PFSK-1 (cell line): ENCODE measurements at regions not wholly inside any gene's neighbourhood (a gene's known extent, or its start where the extent isn't known, plus 50 kb on each side); places are given as distances from the start of the nearest gene placed in this dataset.

Experiments used
- FOXP2 ChIP-seq: optimal IDR thresholded peaks from 2 replicates; pipeline ENCODE3; 2011; ENCODE audit warnings: borderline replicate concordance, control low read depth, inconsistent platforms; ENCODE audit not compliant: insufficient read depth; ENCODE audit errors: extremely low read length, extremely low read depth
- POLR2AphosphoS5 ChIP-seq: IDR thresholded peaks from 2 replicates; pipeline ENCODE4 v1.6.1; 2012; ENCODE audit warnings: low read depth, mild to moderate bottlenecking, control low read depth, low read length, moderate library complexity
- SIN3A ChIP-seq: IDR thresholded peaks from 2 replicates; pipeline ENCODE4 v1.6.1; 2012; ENCODE audit warnings: mild to moderate bottlenecking, low read length, moderate library complexity, borderline replicate concordance; ENCODE audit not compliant: insufficient read depth
- TAF1 ChIP-seq: IDR thresholded peaks from 2 replicates; pipeline ENCODE4 v1.6.1; 2012; ENCODE audit warnings: low read length, control low read depth, borderline replicate concordance; ENCODE audit not compliant: insufficient read depth
- TF ChIP-seq, protein P1 (sequence below), 2 experiments: IDR thresholded peaks; 2 replicates each; pipeline versions ENCODE4 v1.6.1 to v1.8.0; 2011 to 2012; ENCODE audit warnings: low read depth in 2 of 2, low read length in 2 of 2, control low read depth in 1 of 2, inconsistent platforms in 1 of 2, mild to moderate bottlenecking in 1 of 2, moderate library complexity in 1 of 2; ENCODE audit not compliant: insufficient read depth in 1 of 2

GRCh38 chr7:35908331-35909216 is 107.7 kb downstream of the SEPTIN7 start:
- no peak for TF ChIP-seq FOXP2
- TF ChIP-seq, protein P1, sequence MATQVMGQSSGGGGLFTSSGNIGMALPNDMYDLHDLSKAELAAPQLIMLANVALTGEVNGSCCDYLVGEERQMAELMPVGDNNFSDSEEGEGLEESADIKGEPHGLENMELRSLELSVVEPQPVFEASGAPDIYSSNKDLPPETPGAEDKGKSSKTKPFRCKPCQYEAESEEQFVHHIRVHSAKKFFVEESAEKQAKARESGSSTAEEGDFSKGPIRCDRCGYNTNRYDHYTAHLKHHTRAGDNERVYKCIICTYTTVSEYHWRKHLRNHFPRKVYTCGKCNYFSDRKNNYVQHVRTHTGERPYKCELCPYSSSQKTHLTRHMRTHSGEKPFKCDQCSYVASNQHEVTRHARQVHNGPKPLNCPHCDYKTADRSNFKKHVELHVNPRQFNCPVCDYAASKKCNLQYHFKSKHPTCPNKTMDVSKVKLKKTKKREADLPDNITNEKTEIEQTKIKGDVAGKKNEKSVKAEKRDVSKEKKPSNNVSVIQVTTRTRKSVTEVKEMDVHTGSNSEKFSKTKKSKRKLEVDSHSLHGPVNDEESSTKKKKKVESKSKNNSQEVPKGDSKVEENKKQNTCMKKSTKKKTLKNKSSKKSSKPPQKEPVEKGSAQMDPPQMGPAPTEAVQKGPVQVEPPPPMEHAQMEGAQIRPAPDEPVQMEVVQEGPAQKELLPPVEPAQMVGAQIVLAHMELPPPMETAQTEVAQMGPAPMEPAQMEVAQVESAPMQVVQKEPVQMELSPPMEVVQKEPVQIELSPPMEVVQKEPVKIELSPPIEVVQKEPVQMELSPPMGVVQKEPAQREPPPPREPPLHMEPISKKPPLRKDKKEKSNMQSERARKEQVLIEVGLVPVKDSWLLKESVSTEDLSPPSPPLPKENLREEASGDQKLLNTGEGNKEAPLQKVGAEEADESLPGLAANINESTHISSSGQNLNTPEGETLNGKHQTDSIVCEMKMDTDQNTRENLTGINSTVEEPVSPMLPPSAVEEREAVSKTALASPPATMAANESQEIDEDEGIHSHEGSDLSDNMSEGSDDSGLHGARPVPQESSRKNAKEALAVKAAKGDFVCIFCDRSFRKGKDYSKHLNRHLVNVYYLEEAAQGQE (IDR thresholded peaks at IDR 0.05; ENCODE audit: insufficient read depth in 1 of 2, low read depth in 2 of 2, low read length in 2 of 2), result no peak
- no peak for TF ChIP-seq TAF1
- TF ChIP-seq POLR2AphosphoS5, result no peak

DNA sequence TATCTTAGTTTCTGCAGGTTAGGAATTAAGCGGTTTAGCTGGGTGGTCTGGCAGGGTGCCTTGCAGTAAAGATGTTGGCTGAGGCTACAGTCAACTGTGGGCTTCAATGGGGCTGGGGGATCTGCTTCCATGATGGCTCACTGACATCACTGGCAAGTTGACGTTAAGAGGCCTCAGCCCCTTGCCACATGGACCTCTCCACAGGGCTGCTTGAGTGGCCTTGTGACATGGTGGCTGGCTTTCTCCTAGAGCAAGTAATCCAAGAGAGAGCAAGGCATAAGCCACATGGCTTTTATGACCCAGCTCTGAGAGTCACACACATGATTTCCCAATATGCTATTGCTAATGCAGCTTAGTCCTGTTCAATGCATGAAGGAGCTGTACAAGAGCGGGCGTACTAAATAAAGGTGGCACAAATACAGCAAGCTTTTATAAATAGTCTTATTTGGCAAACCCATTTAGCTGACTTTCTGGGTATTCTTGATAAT is 109.1 kb downstream of the SEPTIN7 start:
- TF ChIP-seq TAF1 (no peak), POLR2AphosphoS5 (no peak), FOXP2 (no peak), SIN3A (no peak)
- TF ChIP-seq, protein P1 (IDR thresholded peaks at IDR 0.05; ENCODE audit: insufficient read depth in 1 of 2, low read depth in 2 of 2, low read length in 2 of 2), result no peak

GRCh38 chr7:35967366-35968139 is 166.7 kb downstream of the SEPTIN7 start:
- TF ChIP-seq SIN3A (no peak), FOXP2 (no peak), TAF1 (no peak), POLR2AphosphoS5 (no peak)
- TF ChIP-seq, protein P1 (IDR thresholded peaks at IDR 0.05; ENCODE audit: insufficient read depth in 1 of 2, low read depth in 2 of 2, low read length in 2 of 2), result no peak

GRCh38 chr7:35968140-35968940 is 167.5 kb downstream of the SEPTIN7 start:
- no peak for TF ChIP-seq SIN3A
- no peak for TF ChIP-seq TAF1
- TF ChIP-seq, protein P1 (IDR thresholded peaks at IDR 0.05; ENCODE audit: insufficient read depth in 1 of 2, low read depth in 2 of 2, low read length in 2 of 2), result no peak
- TF ChIP-seq FOXP2, result no peak
- no peak for TF ChIP-seq POLR2AphosphoS5
